Endothelial cell of umbilical vein (primary cell): ENCODE measurements at regions not wholly inside any gene's neighbourhood (a gene's known extent, or its start where the extent isn't known, plus 50 kb on each side); places are given as distances from the start of the nearest gene placed in this dataset.

ENCODE experiments used
- BruUV-seq: library from RNA; stranded (reverse); fragments of 400-500 nt; replicated peaks from 2 replicates; lab custom pipeline; 2021; lab: Mats Ljungman, UMichigan
- CTCF ChIA-PET: fragments of 300-600, 350-600 bp; sonication (Branson Sonifier 250); formaldehyde crosslinking; loops from one replicate; lab custom pipeline; 2021; ENCODE audit warnings: antibody characterized with exemption, inconsistent platforms; lab: Charles Lee
- POLR2A ChIA-PET: fragments of 300-600, 350-600 bp; sonication (Branson Sonifier 250); formaldehyde crosslinking; loops from one replicate; lab custom pipeline; 2021; ENCODE audit warnings: antibody characterized with exemption, inconsistent platforms; lab: Charles Lee
- DNase-seq: peaks from one replicate; pipeline ENCODE4 v3.0.0-alpha.2; 2011; ENCODE audit warnings: low read depth, low spot score
- FAIRE-seq: peaks from 2 replicates; lab custom pipeline; 2011; peaks lifted over from hg19 to GRCh38; lab: Jason Lieb, UNC
- H2AFZ ChIP-seq: 2 replicates; pipeline ENCODE4 v1.6.0; 2012; ENCODE audit warnings: low read depth, low read length, control low read depth, inconsistent platforms
- H3K27ac ChIP-seq: 2 replicates; pipeline ENCODE4 v1.5.1; 2011; ENCODE audit warnings: low read depth, mild to moderate bottlenecking, control low read depth, low read length, moderate library complexity; ENCODE audit not compliant: insufficient read depth
- H3K27me3 ChIP-seq, 2 experiments: 2 replicates each; pipeline versions ENCODE4 v1.6.0 to v1.6.1; 2011; ENCODE audit warnings: low read length in 2 of 2, mixed read lengths in 1 of 2; ENCODE audit not compliant: control insufficient read depth in 2 of 2, insufficient read depth in 2 of 2
- H3K36me3 ChIP-seq, 2 experiments: 2 replicates in 1 of 2; 3 replicates in 1 of 2; pipeline ENCODE4 v1.5.1; 2011; ENCODE audit warnings: low read length in 2 of 2, mild to moderate bottlenecking in 1 of 2, moderate library complexity in 1 of 2; ENCODE audit not compliant: control insufficient read depth in 2 of 2, insufficient read depth in 2 of 2; ENCODE audit errors: extremely low read depth in 1 of 2
- H3K4me1 ChIP-seq: 3 replicates; pipeline ENCODE4 v1.5.1; 2011; ENCODE audit warnings: mild to moderate bottlenecking, low read length; ENCODE audit not compliant: control insufficient read depth, insufficient read depth; ENCODE audit errors: extremely low read depth
- H3K4me2 ChIP-seq: 2 replicates; pipeline ENCODE4 v1.6.1; 2011; ENCODE audit warnings: low read length, control low read depth, mixed read lengths; ENCODE audit not compliant: insufficient read depth
- H3K4me3 ChIP-seq, 3 experiments: fragments of 200-600 bp in 1 of 3; sonication (generic), shearing (Covaris generic) in 1 of 3; replicated peaks in 1 of 3; 2 replicates each; pipeline ENCODE4 v1.5.1; 2011 to 2016; ENCODE audit warnings: control low read depth in 3 of 3, low read length in 3 of 3, mild to moderate bottlenecking in 2 of 3, inconsistent platforms in 1 of 3, low read depth in 1 of 3, moderate library complexity in 1 of 3; ENCODE audit not compliant: insufficient read depth in 1 of 3
- H3K79me2 ChIP-seq: 2 replicates; pipeline ENCODE4 v1.6.0; 2012; ENCODE audit warnings: low read length, inconsistent platforms; ENCODE audit not compliant: control insufficient read depth, insufficient read depth
- H3K9ac ChIP-seq: replicated peaks from 2 replicates; pipeline ENCODE3; 2011; ENCODE audit warnings: low read length, control low read depth; ENCODE audit not compliant: insufficient read depth; ENCODE audit errors: extremely low read depth
- H3K9me1 ChIP-seq: replicated peaks from 3 replicates; pipeline ENCODE4 v1.6.0; 2011; ENCODE audit warnings: mild to moderate bottlenecking, low read length; ENCODE audit not compliant: control insufficient read depth, insufficient read depth; ENCODE audit errors: extremely low read depth
- H3K9me3 ChIP-seq: replicated peaks from 2 replicates; pipeline ENCODE4 v1.5.1; 2012; ENCODE audit warnings: low read length, inconsistent platforms; ENCODE audit not compliant: control insufficient read depth, insufficient read depth
- H4K20me1 ChIP-seq: replicated peaks from 2 replicates; pipeline ENCODE3; 2011; ENCODE audit warnings: mild to moderate bottlenecking, low read length; ENCODE audit not compliant: control insufficient read depth, insufficient read depth; ENCODE audit errors: extremely low read depth
- CTCF ChIP-seq, 2 donors: IDR thresholded peaks; 1 replicate in 1 of 2; 2 replicates in 1 of 2; pipeline ENCODE4 v1.5.1; 2011; ENCODE audit warnings: low read length in 2 of 2, mild to moderate bottlenecking in 2 of 2, moderate library complexity in 2 of 2, control low read depth in 1 of 2, inconsistent platforms in 1 of 2, low read depth in 1 of 2; ENCODE audit not compliant: insufficient read depth in 1 of 2; ENCODE audit errors: extremely low read depth in 1 of 2
- EZH2 ChIP-seq: IDR thresholded peaks from 2 replicates; pipeline ENCODE4 v1.6.1; 2012; ENCODE audit warnings: borderline replicate concordance, low read depth, mild to moderate bottlenecking, moderate library complexity, low read length, inconsistent platforms; ENCODE audit not compliant: severe bottlenecking
- FOS ChIP-seq: IDR thresholded peaks from 2 replicates; pipeline ENCODE4 v1.6.1; 2011; ENCODE audit warnings: mild to moderate bottlenecking, low read length, moderate library complexity, borderline replicate concordance; ENCODE audit not compliant: insufficient read depth
- GATA2 ChIP-seq: IDR thresholded peaks from 2 replicates; pipeline ENCODE4 v1.7.0; 2011; ENCODE audit warnings: low read depth, mild to moderate bottlenecking, moderate library complexity, mixed read lengths, low read length; ENCODE audit not compliant: insufficient read length, insufficient read depth
- JUN ChIP-seq: IDR thresholded peaks from 2 replicates; pipeline ENCODE4 v1.6.1; 2011; ENCODE audit warnings: borderline replicate concordance, low read depth; ENCODE audit not compliant: insufficient read length, insufficient read depth
- MAX ChIP-seq: IDR thresholded peaks from 2 replicates; pipeline ENCODE4 v1.6.1; 2011; ENCODE audit not compliant: insufficient read depth, insufficient read length
- MYC ChIP-seq: IDR thresholded peaks from one replicate; pipeline ENCODE4 v1.6.1; 2011; ENCODE audit warnings: mild to moderate bottlenecking, low read depth, low read length
- POLR2A ChIP-seq: IDR thresholded peaks from 2 replicates; pipeline ENCODE4 v1.6.1; 2012; ENCODE audit warnings: low read depth, mild to moderate bottlenecking, control low read depth, low read length
- POLR2AphosphoS5 ChIP-seq: IDR thresholded peaks from 2 replicates; pipeline ENCODE4 v1.6.1; 2012; ENCODE audit warnings: low read depth, mild to moderate bottlenecking, control low read depth, low read length, moderate library complexity; ENCODE audit not compliant: insufficient read depth
- dilution Hi-C: fragments of 300-500 bp; cut with MboI; formaldehyde crosslinking; loops from one replicate; pipeline ENCODE4 v1.15.0; 2019; ENCODE audit warnings: low sequenced_read_pairs; ENCODE audit not compliant: extremely low pct_ligation_motif_present
- intact Hi-C: fragments of 100-400 bp; cut with micrococcal nuclease; formaldehyde crosslinking; loops from one replicate; pipeline ENCODE4 v1.10.0; 2022

GRCh38 chr14:38490273-38490672 is 234.4 kb upstream of the CLEC14A start:
- no peak overlapping the region for H3K9ac ChIP-seq
- ChIA-PET POLR2A (no interaction called here), CTCF (interaction anchor here (1.6 kb wide), 1 partner anchor 15 kb away, joined by 6 read pairs; no protein-coding TSS in a partner anchor)
- no TSS peak for BruUV-seq
- DNase-seq, result no peak
- intact Hi-C loops (no loop called here), dilution Hi-C loops (no loop called here)
- H2AFZ ChIP-seq, result no peak overlapping the region
- FAIRE-seq, result no peak
- no peaks in the 10 kb centered on the region for H3K4me1 ChIP-seq
- H3K9me3 ChIP-seq, result no peaks in the 10 kb centered on the region
- H4K20me1 ChIP-seq, result no peaks in the 10 kb centered on the region
- no peak overlapping the region for H3K4me2 ChIP-seq
- H3K27me3 ChIP-seq, result no peaks in the 10 kb centered on the region
- TF ChIP-seq JUN, result no peak
- no peak for TF ChIP-seq POLR2A
- TF ChIP-seq FOS, result no peak
- no peak for TF ChIP-seq EZH2
- no peak for TF ChIP-seq MYC
- no peak for TF ChIP-seq GATA2
- TF ChIP-seq POLR2AphosphoS5, result no peak
- no peak for TF ChIP-seq MAX
- no peak for TF ChIP-seq CTCF (IDR thresholded peaks at IDR 0.05; ENCODE audit: extremely low read depth in 1 of 2, insufficient read depth in 1 of 2, low read depth in 1 of 2, low read length in 2 of 2)
- H3K27ac ChIP-seq, result no peak overlapping the region
- no peaks in the 10 kb centered on the region for H3K9me1 ChIP-seq
- no peaks in the 10 kb centered on the region for H3K79me2 ChIP-seq
- H3K36me3 ChIP-seq, result no peaks in the 10 kb centered on the region
- no peak overlapping the region for H3K4me3 ChIP-seq
